HG03469 (cell line): ENCODE measurements at regions not wholly inside any gene's neighbourhood (a gene's known extent, or its start where the extent isn't known, plus 50 kb on each side); places are given as distances from the start of the nearest gene placed in this dataset.
"Not testable (repeated sequence)": the region's sequence is repeated elsewhere in the genome, so short reads cannot be mapped to it uniquely, and the experiment has no call there.

Experiments
- ATAC-seq: cut with Tn5 transposase; IDR thresholded peaks from one replicate; pipeline ENCODE4 v1.9.1; 2021; ENCODE audit warnings: mild to moderate bottlenecking, moderate library complexity, moderate number of reproducible peaks; ENCODE audit not compliant: unreplicated experiment

DNA sequence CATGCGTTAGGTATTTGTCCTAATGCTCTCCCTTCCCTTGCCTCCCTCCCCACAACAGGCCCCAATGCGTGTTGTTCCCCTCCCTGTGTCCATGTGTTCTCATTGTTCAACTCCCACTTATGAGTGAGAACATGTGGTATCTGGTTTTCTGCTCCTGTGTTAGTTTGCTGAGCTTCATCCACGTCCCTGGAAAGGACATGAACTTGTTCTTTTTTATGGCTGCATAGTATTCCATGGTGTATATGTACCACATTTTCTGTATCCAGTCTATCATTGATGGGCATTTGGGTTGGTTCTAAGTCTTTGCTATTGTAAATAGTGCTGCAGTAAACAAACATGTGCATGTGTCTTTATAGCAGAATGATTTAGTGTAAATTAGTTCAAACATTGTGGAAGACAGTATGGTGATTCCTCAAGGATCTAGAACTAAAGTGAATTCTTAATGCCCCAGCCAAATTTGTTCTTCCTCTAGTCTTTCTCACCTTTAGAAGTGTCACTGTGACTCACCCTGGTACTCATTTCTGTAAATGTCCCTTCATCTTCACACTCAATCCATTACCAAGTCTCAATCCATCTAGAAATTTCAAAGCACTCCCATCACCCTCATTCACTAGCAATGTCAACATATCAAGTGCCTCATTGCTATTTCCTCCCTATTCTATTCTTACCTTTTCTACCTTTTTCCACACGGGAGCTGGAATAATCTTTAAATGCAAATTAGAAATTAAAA lies 123.9 kb downstream of the MREG start:
- not testable (repeated sequence) for ATAC-seq

DNA sequence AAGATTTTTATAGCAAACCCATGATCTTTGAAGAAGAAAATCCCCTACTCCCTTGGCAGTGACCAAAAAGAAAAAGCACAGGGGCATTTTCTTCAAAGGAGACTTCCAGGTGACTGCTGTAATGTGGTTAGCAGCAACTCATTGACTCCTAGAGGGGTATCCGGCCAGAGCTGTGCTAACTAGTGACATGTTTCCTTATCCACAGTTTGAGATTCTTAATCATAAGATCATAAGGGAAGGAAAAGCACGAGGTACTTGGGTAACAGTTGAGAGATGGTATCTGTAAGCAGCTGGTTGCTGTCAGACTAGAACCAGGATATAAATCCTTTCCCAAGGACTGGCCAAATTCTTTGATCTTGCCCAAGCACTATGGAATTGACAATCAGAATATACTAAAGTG lies 124.7 kb downstream of the MREG start:
- ATAC-seq: no peak

DNA sequence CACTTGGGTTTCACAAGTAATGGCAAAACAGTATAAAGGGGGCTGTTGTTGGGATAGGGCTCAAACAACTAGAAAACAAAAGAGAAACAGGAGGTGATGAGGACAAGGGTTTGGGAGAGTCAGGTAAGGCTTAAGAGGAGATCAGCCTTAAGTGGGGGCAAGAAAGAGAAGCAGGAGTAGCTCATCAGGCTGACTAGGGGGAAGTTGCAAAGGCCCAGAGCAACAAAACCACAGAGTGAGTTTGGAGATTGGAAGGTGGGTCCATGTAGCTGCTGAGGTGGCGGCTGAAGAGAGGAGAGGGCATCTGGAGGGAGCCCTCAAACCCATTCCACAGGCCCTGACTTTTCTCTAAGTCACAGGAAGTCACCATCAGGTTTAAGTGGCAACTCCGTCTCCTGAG lies 126.0 kb downstream of the MREG start:
- no peak for ATAC-seq

DNA sequence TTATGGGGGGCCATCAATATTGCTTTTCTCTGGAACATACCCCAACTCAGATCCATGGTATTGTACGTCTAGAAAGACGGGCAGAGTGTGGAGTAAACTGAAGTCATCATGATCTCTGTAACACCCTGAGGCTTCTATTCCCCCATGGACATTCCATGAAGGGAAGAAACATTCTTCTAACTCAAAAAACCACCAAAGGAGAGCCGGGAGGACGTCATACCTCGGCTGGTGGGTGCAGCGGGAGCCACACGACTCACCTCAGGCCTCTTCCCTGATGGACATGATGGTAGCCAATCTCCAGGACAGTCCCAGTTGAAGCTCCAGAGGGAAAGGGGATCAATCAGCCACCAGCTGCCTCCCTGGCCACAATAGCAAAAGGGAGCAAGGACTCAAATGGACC lies 127.3 kb downstream of the MREG start:
- no peak for ATAC-seq

DNA sequence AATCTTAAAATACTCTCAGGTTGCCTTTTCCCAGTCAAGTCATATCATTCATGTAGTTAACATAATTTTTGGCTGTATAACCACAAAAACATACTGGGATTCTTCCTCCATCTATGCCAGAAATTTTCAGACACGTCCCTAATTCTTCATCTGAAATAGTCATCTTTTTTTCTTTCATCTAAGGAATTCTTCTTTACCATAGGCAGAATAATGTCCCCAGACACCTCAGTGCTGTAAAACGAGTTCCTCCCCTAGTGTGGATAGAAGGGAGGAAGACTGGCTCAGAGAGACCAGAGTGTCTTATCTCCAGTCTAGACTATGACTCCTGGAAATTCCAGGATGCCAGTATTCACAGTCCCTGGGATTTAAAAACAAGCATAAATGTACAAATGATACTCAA lies 127.8 kb downstream of the MREG start:
- ATAC-seq: no peak

DNA sequence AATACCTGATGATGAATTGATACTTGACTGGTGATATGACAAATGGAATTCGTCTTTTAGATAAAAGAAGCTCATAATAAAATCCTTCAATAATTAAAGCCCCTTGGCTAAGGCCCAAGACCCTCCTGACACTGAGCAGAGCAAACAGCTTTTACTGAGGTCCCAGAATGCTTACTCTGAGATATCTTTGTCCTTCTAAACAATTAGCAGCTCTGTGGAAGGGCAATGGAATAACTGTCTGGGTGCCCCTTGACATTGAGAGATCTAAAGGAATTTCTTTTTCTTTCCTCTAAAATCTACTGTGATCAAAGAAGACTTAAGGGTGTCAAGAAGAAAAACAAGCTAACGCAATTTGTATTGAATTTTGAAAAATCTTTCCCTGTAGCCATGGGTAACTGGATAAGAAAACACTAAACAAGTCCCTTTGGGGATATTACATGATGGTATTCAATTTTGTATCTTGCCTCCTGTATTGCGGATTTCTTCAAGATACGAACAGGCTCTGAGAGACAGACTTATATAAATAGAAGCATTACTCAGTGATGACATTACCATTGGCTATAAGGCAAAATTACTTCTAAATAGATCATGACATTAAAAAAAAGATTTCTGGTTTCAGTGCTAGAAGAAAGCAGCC lies 128.8 kb downstream of the MREG start:
- no peak for ATAC-seq

DNA sequence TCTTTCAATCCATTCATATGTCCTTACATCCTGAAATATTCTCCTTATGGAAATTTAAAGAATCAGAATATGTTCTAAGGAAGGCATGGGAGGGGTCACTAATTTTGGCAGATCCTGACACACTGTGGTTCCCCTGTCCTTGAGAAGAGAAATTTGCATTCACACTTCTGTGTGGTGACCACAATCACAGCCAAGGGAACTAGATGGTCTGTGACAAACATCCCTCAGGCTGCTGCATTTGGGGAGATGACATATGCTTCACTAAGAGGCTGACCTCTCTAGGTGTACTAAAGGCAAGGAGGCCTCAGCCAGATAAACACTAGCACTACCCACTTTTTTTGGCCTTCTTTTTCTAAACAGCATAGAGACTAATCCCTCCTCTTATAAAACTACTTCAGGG lies 129.6 kb downstream of the MREG start:
- ATAC-seq: peak; percentile 66

DNA sequence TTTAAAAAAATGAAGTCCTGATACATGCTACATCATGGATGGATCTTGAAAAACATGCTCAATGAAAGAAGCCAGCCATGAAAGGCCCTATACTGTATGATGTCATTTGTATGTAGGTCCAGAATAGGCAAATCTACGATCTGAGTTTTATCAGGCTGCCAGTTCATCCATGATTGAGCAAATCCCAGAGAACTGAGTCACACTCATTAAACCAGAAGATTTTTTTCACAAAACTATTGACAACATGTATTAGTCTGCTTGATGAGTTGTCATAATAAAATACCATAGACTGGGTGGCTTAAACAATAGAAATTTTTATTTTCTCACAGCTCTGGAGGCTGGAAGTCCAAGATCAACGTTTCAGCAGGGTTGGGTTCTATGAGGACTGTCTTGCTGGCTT lies 130.7 kb downstream of the MREG start:
- ATAC-seq: no peak

DNA sequence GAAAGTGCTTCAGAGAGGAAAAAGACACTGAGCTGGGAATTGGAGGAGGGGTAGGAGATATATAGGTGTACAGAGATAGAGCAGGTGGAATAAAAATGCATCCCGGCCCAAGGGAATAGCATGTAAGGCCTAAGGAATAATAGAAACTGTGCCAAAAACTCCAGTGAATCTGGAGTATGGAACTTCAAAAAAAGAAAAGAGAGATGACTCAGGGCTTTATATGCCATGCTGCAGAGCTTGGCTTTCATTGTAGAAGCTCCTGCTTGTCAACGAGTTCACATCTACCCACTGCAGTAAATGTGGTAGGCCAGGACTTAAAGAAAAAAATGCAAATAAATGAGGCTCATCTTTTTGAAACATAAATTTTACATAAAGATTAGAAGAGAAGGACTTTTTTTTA lies 131.8 kb downstream of the MREG start:
- no peak for ATAC-seq

DNA sequence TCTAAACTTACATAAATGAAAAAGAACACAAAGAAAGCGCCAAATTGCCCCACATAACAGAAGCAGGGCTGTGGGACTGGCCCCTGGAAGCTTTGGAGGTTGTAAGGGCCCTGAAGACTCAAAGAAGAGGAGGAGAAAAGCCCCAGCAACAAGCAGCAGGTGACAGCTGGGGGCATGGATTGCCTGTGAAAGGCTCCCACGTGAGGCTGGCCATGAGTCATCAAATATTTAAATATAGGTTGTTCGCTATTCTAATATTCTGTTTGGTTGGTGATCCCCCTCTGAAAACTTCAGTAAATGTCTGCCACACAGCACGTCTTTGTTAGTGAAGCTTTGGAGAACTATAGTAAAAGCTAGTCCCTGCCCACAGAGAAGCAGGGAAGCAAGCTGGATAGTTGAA lies 132.4 kb downstream of the MREG start:
- peak; percentile 49 for ATAC-seq

DNA sequence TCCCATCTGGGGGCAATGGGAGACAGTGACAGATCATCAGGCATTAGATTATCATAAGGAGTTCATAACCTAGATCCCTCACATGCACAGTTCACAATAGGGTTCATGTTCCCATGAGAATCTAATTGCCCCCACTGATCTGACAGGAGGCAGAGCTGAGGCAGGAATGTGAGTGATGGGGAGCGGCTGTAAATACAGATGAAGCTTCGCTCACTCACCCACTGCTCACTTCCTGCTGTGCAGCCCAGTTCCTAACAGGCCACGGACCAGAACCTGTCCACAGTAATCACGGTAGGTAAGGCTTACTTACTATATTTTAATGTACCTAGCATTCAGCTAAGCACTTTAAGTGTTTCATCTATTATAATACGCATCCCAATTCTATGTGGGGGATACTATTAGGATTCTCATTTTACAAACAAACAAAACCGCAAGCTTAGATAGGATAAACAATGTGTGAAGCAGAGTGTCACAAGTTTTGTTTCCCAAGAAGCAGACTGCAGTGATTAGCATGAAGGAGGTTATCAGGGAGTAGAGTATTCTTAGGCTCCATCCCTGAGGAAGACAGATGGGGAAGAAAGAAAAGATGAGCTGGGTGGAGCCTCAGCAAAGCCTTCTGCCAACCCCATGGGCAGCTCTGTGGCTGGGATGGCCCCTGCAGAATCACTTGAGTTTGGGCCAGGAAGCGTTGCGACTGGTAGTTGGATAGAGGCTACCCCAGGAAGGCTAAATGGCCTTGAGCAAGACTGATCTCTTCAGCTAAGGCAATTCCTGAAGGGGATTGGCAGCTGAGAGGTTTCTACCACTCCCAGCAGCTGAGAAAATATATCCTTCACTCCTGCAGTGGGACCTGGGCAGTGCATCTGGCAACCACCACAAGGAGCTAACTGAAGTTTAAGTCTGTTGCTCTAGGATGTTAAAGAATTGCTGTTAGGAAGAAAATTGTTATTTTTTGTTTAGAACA lies 133.1 kb downstream of the MREG start:
- no peak for ATAC-seq

DNA sequence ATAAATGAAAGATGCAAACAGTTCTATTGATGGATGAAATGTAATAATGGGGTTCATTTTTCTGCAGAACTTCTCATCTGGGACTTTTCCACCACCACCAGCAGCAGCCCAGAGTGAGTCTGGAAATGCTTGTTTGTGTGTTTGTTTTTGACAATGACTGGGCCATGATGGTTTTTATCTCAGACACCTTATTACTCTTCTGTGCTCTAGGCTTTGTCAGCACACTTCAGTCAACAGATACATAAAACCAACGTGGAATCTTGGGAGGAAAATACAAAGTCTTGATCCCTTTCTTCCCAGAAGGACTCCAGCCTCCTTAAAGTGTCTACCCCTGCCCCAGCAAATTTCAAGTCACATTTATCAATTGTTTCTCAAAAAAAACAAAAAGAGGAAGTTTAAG lies 134.0 kb downstream of the MREG start:
- no peak for ATAC-seq

DNA sequence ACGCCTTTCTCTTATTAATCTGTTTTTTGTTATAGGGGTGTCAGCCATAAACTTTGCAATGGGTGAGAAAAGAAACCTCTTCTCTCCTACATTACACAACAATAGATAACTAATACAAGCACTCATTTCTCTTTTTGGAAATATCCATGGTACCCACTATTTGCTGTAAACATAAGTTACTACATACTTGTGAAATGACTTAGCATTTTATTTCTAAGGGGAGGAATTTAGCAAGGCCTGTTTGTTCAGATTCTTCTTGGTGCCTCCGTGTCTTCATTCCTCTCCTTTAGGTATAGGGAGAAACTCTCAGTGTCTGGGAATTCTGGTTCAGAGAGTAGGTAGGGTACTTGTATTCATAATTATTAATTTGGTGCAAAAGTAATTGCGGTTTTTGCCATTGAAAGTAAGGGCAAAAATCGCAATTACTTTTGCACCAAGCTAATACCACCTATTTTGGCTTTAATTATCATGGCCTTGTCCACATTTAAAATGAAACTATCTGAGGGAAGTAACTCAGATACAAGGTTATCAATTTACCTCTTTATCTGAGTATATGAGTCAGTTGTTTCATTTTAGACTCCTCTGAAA lies 134.8 kb downstream of the MREG start:
- no peak for ATAC-seq

DNA sequence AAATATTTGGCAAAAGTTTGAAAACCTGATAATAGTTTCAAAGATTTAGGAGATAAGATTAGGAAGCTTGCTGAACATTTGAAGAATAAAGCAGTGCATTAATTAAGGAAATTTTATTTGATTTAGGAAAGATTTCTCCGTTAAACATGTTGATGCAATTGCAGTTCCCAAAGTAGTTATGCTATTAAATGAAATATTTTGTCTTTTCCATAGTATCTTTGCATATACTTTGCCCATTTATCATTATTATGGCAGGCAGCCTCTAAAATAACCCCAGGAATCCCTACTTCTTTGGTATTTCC lies 136.5 kb downstream of the MREG start:
- no peak for ATAC-seq

DNA sequence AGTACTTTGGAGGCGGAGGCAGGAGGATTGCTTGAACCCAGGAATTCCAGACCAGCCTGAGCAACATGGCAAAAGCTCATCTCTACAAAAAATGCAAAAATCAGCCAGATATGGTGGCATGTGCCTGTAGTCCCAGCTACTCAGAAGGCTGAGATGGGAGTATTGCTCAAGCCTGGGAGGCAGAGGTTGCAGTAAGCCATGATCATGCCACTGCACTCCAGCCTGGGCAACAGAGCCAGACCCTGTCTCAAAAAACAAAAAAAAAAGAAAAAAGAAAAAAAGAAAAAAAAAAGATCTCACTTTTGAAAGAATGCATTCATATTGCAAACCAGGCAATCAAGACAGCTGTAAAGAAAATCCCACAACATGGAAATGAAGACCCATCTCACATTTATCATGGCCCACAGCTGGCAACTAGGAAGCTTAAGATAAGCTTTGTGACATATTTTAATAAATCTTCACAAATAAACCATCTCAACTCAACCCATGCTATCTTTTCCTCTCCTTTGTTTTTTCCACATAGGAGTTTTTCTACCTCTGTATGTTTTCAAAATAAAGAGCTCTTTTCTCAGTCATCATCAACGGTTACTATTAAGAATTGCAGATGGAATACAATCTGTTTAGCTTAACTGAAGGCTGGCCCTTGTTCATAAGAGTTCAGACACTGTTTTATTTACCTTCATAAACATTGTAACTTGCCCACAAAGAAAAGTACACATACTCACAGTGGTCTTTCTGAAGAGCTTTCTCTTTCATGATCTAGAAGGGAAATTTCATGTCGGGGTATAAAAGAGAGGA lies 137.0 kb downstream of the MREG start:
- no peak for ATAC-seq

DNA sequence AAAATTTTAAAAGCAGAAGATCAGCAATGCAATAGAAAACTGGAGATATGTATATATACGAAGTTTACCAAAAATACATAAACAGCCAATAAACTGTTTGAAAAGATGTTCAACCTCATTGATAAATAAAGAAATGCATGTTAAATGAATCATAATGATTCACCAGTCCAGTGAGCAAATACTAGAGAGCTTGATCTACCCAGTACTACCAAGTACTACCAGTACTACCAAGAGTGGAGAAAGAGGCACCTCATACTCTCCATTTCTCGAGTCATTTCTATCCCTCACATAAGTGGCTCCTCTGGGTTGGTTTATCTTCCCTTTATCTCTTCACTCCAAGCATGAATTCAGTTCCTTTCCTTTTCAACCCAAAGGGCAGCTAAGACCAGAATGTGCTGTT lies 138.9 kb downstream of the MREG start:
- ATAC-seq: no peak

DNA sequence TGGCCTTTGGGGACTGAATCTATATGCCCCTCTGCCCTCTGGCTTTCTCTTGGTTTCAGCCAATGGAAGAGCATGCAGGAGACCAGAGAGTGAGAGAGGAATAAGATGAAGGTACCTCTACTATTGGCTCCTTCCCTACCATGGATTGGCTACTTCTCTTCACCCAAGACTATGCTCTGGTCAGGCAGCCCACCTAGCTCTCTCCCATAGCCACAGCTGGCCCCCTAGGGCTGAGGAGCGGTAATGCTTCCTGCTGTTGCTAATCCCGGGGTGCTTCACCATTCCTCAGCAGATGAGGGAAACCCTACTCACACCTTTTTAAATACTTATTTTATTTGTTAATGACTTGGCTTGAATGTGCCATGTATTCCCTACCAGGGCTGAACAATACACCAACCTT lies 142.4 kb downstream of the MREG start:
- ATAC-seq: no peak

DNA sequence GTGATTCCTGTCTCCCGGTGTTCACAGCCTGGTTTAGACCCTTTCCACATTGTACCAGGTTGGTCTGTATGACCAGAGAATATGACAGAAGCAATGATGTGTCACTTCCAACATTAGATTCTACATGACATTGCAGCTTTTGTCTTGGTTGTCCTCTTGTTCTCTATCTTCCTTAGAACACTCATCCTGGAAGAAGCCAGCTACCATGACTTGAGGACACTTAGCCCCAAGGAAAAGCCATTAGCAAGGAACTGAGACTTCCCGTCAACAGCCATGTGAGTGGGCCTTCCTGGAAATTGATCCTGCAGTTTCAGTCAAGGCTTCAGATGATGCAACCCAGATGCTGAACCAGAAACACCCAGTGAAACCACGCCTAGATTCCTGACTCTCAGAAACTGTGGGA lies 143.3 kb downstream of the MREG start:
- no peak for ATAC-seq

DNA sequence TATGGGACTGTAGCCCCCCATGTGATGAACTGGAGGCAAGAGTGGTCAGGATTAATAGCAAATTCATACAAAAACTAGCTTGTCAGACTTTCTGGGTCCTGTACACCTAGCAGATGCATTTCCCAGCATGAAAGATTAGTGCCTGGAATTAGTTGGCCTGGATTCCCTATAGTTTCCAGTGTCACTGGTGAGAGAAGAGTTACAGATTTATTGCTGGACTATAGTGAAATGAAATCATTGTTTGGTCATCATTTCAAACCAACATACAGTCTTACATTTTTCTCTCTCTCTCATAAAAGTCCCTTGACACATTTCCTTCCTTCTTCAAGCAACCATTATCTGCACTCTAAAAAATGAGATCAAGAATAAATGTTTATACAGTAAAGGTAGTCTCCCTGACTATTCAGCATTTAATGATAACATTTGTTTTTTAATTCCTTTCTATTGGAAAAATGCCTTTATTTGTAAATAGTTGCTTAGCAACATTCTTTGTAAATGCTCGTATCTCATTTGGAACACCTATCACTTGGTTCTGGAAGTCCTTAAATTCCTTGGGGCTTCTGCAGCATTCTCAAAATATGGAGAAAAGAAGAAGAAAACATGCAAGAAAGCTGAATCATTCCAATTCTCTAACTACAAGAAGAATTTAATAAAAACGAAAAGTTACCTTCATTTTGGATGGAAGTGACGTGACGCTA lies 144.4 kb downstream of the MREG start:
- no peak for ATAC-seq

DNA sequence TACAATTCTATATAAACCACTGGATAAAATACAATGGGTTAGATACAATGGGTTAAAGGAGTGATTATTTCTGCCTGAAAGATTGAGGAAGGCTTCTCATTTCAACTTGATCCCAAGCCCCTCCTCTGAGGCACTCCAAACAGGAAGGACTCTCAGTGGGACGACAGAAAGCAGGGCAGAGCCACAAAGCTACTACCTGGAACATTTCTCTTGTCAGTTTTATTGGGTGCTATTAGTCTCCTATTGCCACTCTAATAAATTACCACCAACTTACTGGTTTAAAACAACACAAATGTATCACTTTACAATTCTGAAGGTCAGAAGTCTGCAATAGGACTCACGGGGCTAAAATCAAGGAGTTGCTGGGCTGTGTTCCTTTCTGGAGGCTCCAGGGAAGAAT lies 146.7 kb downstream of the MREG start:
- no peak for ATAC-seq
